Colon (tissue), 2 donors: ENCODE measurements at regions not wholly inside any gene's neighbourhood (a gene's known extent, or its start where the extent isn't known, plus 50 kb on each side); places are given as distances from the start of the nearest gene placed in this dataset.

Experiments used
- FAIRE-seq: peaks from 2 replicates; lab custom pipeline; 2012; peaks lifted over from hg19 to GRCh38; lab: Jason Lieb, UNC
- donor health status: control.
- donor health status: control.

DNA sequence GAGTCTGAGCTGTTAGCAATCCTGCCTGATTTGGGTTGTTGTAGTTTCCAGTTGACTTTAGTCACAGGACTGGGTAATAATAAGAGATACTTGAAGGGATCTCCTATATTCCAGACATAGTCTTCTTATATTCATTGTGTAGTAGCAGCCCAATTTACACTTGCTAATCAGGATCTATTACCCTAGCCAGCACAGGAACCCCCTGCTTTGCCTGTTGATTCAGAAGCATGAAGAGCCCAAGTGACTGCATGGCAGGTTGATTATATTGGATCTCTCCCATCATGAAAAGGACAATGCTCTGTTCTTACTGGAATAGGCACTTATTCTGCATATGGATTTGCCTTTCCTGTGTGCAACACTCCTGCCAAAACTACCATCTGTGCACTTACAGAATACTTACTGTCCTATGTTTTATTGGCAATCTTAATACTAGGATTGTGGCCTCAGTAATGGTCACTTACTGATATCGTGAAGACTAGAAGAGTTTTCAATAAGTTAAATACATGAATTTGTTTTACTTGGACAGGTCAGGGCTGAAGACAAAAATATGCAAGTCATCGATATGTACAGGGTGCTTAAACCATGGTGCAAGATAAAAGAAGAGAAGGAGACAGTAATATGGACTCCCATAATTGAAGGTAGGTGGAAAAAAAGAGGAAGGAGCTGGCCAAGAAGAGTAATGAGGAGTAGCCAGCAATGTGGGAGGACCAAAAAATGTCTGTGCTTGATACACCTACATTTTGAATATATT, 304.1 kb downstream of the MCTP2 start:
- no peak for FAIRE-seq

DNA sequence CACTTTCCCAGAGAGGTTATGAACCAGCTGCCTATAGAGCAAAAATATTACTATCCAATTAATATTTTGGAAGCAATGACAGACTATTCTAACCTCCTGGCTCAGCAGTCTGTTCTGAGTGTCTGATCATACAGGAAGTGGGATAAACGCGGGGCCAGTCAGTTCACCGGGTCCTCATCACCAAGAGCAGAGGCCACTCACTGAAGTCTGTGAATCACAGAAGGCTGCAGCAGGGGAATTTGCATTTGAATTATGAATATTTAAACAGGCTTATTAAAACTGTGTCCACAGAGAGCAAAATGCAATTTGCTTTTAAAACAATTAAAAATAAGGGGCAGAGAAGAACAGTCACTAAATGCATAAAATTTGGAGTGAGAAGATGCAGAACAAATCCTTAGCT, 305.2 kb downstream of the MCTP2 start:
- no peak for FAIRE-seq

DNA sequence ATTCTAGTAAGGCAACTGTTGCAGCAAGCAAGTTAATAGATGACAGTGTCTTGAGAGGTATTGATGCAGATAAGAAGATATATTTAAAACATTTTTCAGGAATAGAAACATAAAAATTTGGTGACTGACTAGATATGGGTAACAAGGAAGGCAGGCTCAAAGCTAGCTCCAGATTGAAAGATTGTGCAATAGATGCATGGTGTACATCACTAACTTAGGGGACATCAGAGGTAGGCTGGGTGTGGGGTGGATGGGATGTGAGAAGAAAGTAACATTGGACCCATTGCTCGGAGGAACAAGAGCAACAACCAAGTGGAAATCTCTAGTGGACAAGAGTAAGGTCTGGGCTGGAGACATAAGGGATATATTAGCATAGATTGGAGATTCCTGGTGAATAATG, 306.9 kb downstream of the MCTP2 start:
- FAIRE-seq = no peak

DNA sequence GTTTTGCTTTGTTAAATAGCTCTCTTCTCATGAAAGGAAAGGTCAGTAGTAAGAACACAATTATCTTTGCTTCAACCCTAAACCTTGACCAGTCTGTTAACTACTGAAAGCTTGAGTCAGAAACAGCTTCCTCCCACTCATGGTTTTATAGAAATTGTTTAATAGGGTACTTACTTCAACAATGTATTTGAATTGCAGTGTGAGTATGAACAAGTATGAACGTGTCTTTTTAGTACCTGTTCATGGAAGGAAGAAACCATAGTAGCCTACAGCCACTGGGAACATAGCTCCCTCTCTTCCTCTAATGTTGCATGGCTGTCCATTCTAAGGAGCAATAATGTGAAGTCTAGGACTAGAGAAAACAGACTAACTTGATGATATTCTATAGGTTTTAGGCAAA, 311.0 kb downstream of the MCTP2 start:
- FAIRE-seq = no peak

DNA sequence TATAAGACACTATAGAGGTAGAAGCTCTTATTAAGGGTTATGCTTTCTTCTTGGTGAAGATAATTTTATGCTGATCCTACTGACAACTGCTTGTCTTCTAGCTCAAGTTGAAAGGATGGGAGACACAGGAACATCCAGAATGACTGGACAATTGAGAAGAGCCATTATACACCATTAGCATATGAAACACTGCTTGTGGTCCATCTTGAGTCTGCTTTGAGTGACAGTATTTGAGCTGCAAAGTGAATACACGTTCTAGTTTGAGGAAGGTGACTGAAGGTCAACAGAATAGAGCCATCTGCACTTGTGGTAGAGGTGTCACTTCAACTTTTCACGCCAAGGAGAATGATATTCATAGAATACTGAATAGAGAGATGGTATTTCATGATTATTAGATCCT, 315.4 kb downstream of the MCTP2 start:
- FAIRE-seq = no peak

DNA sequence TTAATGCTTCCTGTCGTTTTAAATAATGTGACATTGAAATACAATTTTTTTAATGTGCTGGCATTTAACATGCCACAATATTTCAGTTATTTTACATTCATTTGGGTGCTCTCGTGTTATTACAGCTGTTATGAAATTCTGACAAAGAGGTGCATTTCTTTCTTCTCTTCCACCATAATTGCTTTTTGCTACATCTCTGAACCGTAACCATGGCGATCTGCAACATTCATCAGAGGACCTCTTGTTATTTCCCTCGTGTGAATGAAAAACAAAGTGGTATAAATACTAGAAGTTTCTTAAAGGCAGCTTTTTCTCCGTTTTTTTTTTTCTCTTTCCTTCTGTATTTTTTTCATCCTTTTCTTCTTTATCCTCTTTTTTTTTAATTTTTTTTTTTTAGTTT, 316.4 kb downstream of the MCTP2 start:
- no peak for FAIRE-seq

DNA sequence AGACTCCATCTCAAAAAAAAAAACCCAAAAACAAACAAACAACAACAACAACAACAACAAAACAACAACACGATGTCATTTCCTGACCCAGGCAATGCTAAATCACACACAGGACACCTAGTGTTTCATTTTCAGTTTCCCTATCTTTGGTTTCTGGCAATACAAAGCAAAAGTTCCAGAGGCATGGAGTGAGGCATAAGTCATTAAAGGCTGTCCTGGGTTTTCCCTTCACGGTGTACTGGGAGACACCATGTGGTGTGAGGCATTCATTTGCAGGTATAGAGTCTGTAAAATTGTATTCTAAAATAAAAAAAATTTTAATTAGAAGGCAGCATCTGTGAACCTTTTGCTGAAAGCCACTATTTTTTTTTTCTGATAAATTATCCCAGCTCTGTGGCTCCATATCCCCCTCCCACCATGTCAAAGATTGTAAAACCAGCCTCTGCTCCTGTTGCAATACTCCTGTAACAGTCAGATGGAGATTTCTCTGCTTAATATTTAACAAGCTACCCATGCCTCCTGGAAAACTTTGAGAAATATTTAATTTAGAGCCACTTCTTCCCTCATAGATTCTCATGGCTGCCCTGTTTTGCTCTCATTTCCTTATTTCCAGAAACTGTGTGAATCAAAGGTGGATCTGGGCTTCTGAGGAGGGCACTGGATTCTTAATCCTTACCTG, 324.6 kb downstream of the MCTP2 start:
- no peak for FAIRE-seq

DNA sequence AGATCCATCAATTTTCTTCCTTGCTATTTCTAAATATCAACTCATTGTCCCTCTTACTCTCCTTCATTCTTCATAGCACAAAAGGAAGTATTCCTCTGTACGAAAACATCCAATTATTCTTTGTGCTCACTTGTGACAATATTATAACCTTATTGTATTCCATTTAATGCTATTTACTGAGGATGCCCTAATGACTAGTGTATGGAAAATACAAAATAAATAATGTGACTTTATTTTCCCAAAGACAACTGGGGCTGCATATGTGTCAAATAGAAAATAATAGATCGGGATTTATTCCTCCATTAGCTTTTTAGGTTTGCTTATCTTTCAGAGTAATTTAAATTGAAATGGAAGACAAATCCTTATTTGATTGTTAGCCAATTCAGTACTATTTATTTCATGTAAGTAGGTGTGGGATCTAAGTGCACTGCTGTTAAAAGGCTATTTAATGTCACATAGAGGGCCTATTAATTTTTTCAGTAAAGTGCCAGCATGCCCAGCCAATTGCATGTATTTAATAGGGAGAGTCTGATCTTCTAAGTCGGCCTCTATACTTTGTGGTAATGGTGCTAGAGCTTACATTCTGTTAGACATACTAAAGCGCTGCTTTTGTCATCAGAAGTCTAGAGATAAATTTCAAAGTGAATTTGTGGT, 329.8 kb downstream of the MCTP2 start:
- FAIRE-seq = no peak

DNA sequence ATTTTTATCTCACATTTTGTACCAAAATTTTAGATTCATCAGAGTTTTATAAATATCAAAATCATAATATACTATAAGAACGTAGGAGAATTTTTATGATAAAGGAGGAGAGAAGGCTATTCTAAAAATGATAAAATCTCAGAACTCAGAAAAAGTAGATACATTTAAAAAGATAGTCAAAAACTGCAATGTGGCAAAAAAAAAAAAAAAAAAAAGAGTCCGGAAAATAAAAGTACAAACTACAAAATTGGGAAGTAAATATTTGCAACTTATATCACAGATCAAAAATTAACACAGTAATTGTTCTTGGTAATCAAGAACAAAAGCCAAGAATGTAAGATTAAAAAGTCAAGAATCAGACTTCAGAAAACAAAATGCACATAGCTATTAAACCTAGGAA, 332.1 kb downstream of the MCTP2 start:
- FAIRE-seq = no peak

DNA sequence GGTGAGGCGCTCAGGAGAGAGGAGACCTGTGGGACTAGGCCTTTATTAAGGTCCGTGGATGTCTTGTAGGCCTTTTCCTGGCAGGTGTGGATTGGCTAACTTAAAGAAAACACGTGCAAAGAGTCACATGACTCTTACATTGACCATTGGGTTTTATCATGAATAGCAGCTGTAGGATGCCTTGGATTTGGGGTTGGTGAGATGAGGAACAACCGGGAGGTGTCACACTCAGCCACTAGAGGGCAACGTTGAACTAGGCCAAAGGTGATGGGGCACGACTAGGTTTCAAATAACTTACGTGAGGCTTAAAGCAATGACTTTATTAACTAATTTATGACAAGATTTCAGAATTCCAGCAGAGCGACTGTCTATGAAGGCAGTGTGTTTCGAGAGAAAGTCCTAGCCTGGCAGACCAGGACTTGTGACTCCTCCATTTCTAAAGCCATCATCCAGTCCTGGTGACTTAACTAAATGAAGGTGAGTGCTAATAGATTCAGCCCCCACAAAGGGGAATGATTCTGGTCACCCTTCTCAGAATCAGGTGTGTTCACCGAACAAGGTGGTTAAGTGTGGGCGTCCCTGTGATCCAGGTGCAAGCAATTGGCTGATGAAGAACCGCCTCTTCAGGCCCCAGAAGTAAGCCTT, 345.6 kb downstream of the MCTP2 start:
- FAIRE-seq = no peak

DNA sequence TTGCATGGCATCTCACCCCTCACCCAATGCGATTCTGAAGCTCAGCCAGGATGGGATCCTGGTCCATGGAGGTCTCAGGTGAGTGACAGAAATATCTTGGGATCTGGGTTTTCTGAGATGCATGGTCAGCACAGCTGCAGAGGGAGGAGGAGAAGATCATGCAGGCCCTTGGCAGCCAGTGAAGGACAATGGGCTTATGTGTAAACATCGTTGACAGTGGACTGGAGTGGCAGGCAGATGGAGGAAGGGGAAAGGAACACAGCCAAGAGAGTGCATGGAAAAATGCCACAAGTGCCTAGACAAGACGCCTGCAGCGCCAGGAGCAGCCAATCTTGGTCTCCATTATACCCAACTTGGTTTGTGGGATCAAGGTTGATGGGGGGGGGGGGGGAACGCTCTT, 347.9 kb downstream of the MCTP2 start:
- no peak for FAIRE-seq

DNA sequence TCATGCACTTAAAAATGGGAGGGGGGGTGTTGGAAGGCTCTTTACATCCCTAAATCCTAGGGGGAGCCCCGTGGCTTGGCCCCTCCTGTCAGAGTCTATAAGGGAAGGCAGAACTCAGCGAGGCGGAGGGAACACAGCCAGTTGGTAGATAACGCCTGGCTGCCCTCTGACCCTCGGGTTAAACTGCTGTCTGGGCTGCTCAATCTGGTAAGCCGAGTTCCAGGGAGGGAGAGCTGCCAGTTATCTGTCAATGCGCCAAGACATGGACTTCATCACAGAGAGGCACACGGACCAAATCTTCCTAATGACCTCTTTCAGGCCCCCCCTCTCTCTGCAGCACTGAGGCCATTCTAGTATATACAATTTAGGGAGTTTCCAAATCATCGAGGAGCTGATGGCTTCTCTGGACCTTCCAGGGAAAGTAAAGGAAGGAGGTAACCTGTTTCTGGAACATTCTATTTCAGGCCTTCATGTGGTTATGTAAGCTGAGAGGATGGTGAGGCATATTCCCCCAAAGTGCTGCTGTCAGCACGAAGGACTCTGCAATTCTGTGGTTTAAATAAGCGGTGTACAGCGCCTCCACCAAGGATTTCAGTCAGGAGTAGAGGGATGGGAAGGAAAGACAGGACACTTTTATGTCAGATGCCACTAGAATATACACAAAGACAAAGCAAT, 349.0 kb downstream of the MCTP2 start:
- no peak for FAIRE-seq

DNA sequence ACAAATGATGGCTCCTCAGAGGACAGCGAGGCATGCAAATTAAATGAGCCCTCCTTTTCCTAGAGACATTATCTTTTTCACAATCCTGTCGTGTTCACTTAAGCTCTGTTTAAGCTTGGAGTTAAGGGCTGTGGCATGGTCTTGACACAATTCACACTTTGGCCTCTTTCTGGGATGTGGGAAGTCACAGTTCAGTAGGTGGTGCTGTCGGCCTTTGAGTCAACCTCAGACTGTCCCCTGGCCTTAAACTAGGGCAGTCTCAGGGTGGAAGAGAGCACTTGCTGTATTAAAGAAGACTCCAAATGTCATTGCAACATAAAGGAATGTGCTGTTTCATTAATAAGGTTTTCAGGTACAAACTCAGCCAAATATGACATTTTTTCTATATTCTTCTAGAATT, 351.0 kb downstream of the MCTP2 start:
- FAIRE-seq = no peak

DNA sequence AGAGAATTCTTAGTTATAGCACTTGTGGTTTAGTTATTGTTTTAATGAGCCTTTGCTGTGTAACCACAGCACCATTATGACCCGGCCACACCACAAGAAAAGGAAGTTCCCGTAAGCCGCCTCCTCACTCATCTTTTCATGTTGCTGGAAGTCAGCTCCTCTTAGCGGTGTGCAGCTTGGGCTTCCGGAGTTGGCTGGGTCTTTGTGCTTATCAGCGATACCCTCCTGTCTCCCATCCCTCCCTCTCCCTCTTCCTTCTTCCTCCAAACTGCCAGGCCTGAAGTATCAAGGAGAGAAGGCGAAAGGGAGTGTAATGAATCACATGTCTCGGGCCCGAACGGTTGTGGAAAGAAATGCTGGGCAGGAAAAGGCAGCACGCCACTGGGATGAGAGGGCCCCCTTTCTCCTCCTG, 353.5 kb downstream of the MCTP2 start:
- FAIRE-seq = no peak

DNA sequence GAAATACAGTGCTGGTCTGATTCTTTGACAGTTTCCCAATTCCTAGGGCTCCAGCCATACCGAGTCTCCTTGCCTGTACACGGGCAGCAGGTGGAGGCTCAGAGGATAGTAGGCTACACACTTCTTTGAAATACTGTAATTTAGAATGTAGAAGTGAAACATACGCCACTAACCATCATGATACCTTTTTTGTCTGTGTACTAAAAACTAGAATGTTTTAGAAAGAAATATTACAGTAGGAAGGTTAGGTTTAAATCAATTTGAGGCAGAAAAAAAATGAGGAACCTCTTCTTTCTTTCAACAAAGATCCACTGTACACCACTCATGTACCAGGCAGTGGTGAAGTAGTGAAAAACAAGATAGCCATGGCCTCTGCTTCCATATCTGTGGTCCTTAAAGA, 354.7 kb downstream of the MCTP2 start:
- FAIRE-seq = no peak

DNA sequence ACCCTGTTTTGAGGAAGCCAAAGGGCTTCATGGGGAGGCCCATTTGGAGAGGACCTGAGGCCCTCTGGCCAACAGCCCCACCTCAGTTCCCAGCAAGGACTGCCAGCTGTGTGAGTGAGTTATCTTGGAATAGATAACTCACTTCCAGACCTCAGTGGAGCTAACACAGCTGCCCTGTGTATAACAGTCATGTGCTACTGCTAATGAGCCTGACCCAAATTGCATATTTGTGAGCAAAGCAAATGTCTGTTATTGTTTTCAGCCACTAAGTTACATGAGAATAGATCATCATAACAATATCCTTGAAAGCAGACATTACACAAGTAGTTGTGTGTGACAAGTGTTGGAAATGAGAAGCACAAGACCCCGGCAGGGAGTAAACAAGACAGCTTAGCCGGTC, 355.8 kb downstream of the MCTP2 start:
- FAIRE-seq = no peak

DNA sequence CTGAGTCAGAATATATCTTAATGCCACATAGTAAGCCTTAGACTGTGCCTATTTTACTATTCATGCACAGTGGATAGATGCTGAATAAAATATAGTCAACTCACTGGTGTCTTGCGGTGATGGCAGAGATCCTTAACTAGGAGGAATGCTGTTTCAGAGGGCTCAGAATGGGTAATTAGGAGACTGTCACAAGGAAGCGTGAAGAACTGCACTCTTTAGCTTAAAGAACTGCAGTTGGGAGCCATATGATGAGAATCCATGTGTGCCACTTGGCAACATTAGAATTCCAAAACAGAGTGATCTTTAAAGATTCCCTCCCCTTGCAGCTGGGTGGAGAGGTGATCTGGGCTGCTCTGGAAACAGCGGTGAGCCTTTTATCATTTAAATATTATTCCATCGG, 357.6 kb downstream of the MCTP2 start:
- FAIRE-seq = no peak

DNA sequence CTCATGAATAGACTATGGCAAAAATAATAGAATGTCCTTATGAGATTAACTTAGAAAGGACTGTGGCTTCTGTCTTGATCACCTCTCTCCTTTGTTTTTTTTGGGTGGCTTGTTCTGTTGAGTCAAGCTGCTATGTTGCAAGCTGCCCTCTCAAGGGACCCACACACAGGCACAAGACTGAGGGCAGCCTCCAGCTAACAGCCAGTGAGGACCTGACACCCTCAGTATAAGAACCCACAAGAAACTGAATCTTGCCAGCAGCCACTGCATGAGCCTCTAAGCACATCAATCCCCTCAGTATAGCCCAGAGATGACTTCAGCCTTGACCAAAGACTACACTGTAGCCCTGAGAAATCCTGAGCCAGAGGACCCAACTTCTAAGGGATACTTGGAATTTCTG, 361.1 kb downstream of the MCTP2 start:
- FAIRE-seq = no peak

DNA sequence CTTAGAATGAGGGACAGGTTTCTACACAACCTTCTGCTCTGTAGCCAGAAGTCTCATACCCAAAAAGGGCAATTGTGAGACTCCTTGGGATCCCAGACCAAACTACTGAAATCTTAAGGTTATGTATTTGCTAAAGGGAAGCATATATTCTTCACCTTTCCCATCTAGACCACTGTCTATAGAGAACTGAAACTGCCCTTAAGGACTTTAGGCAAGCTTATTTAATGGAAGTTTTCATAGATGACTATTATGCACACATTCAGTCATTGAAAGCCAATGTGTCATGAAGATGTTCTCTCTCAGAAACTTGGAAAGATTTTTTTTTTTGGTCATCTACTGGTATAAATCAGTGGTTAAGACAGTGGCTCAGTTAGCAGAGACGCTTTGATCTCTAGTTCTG, 365.3 kb downstream of the MCTP2 start:
- FAIRE-seq = no peak

DNA sequence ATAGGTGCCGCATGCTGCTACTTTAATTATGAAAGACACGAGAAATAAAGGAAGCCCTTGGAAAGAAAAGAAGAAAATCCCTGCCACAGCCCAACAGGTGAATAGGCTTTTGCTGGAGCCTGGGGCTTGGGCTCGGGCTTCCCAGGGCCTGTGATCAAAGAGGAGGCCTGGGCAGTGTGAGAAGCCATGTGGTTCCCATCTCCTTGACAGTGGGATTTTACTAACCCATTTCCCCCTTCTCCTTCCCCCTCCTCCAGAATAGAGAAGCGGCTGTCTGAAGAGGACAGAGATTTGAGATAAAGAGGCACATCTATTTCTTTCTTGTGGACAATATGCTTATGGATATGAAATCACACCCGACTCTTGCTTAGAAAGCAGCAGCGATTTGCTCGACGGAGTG, 369.1 kb downstream of the MCTP2 start:
- no peak for FAIRE-seq

DNA sequence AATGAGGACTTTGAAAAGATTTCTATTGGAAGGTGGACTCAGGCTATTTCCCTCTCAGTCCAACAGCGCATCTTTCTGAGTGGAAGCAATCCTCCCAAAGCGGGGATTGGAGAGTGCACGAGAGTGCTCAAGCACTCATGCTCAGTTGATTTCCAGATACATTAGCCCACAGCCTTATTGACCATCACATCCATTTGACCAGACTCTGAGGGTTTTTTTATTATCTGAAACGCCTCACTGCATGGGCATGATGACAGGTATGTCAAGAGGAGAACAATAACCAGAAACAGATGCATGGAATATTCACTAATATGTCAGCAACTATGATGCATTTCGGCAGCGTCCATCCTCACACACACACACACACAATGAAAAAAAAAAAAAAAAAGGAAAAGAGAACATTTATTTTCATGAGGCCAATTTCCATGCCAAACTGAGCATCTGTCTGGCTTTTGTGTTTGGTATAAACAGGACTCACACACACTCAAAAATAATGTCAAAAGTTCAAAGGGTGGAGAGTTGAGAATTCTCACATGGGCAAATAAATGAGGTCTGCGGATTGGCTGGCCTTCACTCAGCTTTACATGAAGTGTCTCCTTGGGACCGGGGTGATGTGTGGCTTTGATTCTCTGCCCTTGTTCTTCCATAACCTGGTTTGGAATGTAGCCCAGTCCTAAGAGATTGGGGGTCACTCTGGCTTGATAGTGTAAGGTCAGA, 371.6 kb downstream of the MCTP2 start:
- FAIRE-seq = no peak

DNA sequence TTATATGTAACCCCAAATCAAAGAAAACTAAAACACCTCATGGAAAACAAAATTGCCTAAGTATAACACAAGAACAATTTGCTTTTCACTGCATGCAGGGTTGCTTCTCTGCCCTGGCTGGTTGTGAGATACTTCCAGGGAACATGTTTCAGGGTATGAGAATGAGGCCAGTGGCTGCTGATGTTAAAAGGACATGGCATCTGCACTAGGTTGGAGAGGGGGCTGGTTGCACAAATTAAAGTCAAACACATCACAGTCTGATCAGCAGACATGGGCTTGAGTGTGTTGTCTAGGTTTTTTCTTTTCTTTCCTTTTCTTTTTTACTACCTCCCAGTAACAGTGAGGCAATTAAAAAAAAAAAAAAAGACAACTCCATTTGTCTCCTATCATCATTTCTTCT, 374.9 kb downstream of the MCTP2 start:
- FAIRE-seq = no peak
